Activated B cell treated with CpG ODN at 0.5 μM for 24 hours (primary cell): ENCODE measurements at regions not wholly inside any gene's neighbourhood (a gene's known extent, or its start where the extent isn't known, plus 50 kb on each side); places are given as distances from the start of the nearest gene placed in this dataset.

Experiments
- ATAC-seq: fragments of 200-7000 bp; cut with Tn5 transposase; one replicate; pipeline ENCODE4 v1.10.0; 2021; ENCODE audit warnings: low read depth, mild to moderate bottlenecking, moderate library complexity
- CTCF ChIA-PET: fragments of 350-600 bp; sonication (Branson Sonifier 250); formaldehyde crosslinking; loops from one replicate; lab custom pipeline; 2021; ENCODE audit warnings: antibody characterized with exemption; lab: Charles Lee
- POLR2A ChIA-PET: fragments of 350-600 bp; sonication (Branson Sonifier 250); formaldehyde crosslinking; loops from one replicate; lab custom pipeline; 2021; ENCODE audit warnings: antibody characterized with exemption; lab: Charles Lee
- DNase-seq: peaks from one replicate; pipeline ENCODE4 v3.0.0; 2022
- H3K27ac Mint-ChIP-seq: one replicate; pipeline ENCODE4 v1.8.0; 2020; ENCODE audit warnings: mixed read lengths
- H3K27me3 Mint-ChIP-seq: one replicate; pipeline ENCODE4 v1.8.0; 2021; ENCODE audit warnings: mixed read lengths
- H3K36me3 Mint-ChIP-seq: one replicate; pipeline ENCODE4 v1.8.0; 2021; ENCODE audit warnings: low read depth, mixed read lengths
- H3K4me1 Mint-ChIP-seq: one replicate; pipeline ENCODE4 v1.8.0; 2021; ENCODE audit warnings: mixed read lengths
- H3K4me3 Mint-ChIP-seq: one replicate; pipeline ENCODE4 v1.8.0; 2020; ENCODE audit warnings: mild to moderate bottlenecking, mixed read lengths
- H3K9me3 Mint-ChIP-seq: one replicate; pipeline ENCODE4 v1.8.0; 2020; ENCODE audit warnings: mixed read lengths
- intact Hi-C: fragments of 100-400 bp; cut with micrococcal nuclease; formaldehyde crosslinking; loops from one replicate; pipeline ENCODE4 v1.15.1; 2024
- TF ChIP-seq, protein P1 (sequence below): fragments of 200-600 bp; IDR thresholded peaks from one replicate; pipeline ENCODE4 v1.8.0; 2022; ENCODE audit warnings: antibody characterized with exemption, mild to moderate bottlenecking

DNA sequence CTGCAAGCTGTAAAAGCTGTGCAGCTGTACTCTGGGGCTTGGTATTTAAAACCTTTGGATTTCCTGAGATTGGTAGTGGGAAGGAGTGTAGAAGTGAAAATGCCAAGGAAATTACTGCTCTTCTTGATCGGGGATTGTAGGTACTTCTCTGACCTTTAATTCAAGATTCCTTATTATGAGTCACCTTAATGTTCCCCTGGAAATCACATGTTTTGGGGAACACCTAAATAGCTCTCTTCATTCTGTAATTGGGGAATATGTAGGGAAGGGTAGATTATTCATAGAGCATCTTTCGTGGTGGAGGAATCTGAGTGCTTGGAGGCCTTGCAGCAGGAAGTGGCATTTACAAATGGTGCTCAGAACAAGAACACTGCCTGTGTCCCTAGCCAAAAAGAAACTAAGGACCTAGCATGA, 137.8 kb downstream of the UCHL1 start:
- ATAC-seq (no peak), DNase-seq (no peak)
- Mint-ChIP-seq H3K4me1 (no peaks in the 10 kb centered on the region), H3K27me3 (no peaks in the 10 kb centered on the region), H3K9me3 (peaks cover 2% of the 10 kb centered on the region), H3K36me3 (no peaks in the 10 kb centered on the region), H3K27ac (no peak overlapping the region), H3K4me3 (no peak overlapping the region)
- CTCF ChIA-PET, result interaction anchor here (1.0 kb wide), 1 partner anchor 114 kb away, joined by 3 read pairs; no protein-coding TSS in a partner anchor
- intact Hi-C loops, result no loop called here
- POLR2A ChIA-PET, result no interaction called here
- TF ChIP-seq, protein P1, sequence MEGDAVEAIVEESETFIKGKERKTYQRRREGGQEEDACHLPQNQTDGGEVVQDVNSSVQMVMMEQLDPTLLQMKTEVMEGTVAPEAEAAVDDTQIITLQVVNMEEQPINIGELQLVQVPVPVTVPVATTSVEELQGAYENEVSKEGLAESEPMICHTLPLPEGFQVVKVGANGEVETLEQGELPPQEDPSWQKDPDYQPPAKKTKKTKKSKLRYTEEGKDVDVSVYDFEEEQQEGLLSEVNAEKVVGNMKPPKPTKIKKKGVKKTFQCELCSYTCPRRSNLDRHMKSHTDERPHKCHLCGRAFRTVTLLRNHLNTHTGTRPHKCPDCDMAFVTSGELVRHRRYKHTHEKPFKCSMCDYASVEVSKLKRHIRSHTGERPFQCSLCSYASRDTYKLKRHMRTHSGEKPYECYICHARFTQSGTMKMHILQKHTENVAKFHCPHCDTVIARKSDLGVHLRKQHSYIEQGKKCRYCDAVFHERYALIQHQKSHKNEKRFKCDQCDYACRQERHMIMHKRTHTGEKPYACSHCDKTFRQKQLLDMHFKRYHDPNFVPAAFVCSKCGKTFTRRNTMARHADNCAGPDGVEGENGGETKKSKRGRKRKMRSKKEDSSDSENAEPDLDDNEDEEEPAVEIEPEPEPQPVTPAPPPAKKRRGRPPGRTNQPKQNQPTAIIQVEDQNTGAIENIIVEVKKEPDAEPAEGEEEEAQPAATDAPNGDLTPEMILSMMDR, result no peak

DNA sequence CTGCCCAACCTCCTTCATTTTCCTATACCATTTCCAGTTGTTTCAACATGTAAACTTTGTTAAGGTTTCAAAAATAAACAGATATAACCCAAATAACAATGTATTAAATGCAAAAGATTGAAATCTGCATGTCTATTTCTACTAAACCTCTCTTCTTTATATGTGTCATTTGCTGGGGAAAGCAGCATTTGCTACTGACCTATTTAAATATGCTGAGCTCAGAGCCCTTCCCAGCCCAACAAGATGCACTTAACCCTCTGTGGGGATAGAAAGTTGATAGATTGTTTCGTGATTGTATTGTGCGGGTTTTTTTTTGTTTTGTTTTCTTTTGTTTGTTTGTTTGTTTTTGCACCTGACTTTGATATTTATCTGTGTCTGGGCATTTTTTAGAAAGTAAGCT, 139.5 kb downstream of the UCHL1 start:
- POLR2A ChIA-PET, result no interaction called here
- no peak overlapping the region for H3K4me3 Mint-ChIP-seq
- ATAC-seq, result no peak

DNA sequence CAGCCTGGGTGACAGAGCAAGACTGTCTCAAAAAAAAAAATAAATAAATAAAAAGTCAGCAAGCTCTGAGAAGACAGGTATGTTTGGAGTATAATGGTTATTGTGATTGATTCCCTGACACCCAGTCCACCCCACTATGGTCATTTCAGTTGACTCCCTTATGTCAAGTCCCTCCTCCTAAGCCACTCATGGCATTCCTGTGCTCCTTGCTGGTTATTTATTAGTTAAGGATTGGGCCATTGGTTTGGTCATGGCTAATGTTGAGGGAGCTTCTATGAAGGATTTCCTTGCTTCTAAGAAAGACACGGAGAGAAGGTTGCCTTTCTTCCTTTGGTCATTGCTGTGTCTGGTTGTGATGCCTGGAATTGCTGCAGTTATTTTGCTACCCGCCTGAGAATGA, 140.1 kb downstream of the UCHL1 start:
- ChIA-PET CTCF (no interaction called here), POLR2A (no interaction called here)
- Mint-ChIP-seq H3K9me3 (peaks cover 2% of the 10 kb centered on the region), H3K27ac (no peak overlapping the region), H3K4me1 (no peaks in the 10 kb centered on the region), H3K36me3 (no peaks in the 10 kb centered on the region), H3K4me3 (no peak overlapping the region), H3K27me3 (no peaks in the 10 kb centered on the region)
- DNase-seq (no peak), ATAC-seq (no peak)
- intact Hi-C loops, result no loop called here
- TF ChIP-seq, protein P1, result no peak

More for the DNA sequence above, 139.5 kb downstream of the UCHL1 start:
- H3K4me1 Mint-ChIP-seq, result no peaks in the 10 kb centered on the region
- DNase-seq, result no peak
- H3K27me3 Mint-ChIP-seq, result no peaks in the 10 kb centered on the region
- H3K9me3 Mint-ChIP-seq, result peaks cover 2% of the 10 kb centered on the region
- intact Hi-C loops, result no loop called here
- H3K36me3 Mint-ChIP-seq, result no peaks in the 10 kb centered on the region
- CTCF ChIA-PET, result no interaction called here
- TF ChIP-seq, protein P1, result no peak
- H3K27ac Mint-ChIP-seq, result no peak overlapping the region

DNA sequence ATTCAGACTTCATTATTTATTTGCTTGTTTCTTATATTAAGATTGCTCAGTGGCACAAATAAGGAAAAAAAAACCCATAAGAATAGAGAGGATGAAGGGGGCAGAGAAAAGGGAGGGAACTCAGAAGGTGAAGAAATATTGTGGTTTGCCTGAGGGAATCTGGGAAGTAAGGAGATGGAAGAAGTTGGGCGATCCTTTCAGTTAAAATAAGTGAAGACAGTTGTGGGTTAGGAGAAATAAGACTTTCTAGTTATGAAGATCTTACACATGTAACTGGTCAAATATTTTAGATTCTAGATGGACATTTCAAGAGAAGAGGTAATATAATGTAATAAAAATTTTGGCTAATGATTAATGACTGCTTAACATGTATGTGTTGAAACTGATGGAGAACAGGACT, 138.7 kb upstream of the LIMCH1 start:
- TF ChIP-seq, protein P1, result no peak
- ChIA-PET CTCF (no interaction called here), POLR2A (no interaction called here)

DNA sequence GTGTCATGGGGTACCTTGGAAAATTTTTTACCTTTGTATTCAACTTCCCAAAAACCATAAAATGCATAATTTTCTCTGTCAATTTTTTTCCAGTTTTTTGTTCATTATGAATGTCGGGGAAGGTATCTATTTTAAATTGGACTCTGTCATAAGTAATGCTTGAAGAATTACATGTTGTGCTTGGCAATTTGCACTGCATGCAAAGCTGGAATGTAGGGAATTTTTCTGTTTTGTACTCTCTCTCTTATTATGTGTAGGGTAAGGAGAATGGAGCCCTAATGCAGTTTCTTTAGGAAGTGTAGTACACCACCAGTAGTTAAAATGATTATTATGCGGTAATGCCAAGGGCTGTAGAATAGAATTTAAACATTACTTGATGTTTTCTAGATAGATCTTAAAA, 137.7 kb upstream of the LIMCH1 start:
- intact Hi-C loops, result no loop called here
- TF ChIP-seq, protein P1, result no peak
- Mint-ChIP-seq H3K9me3 (no peaks in the 10 kb centered on the region), H3K27ac (no peak overlapping the region), H3K4me1 (no peaks in the 10 kb centered on the region), H3K36me3 (no peaks in the 10 kb centered on the region), H3K4me3 (no peak overlapping the region), H3K27me3 (peaks cover 2% of the 10 kb centered on the region)
- POLR2A ChIA-PET, result no interaction called here
- CTCF ChIA-PET, result no interaction called here
- DNase-seq, result no peak
- no peak for ATAC-seq

More for the DNA sequence above, 138.7 kb upstream of the LIMCH1 start:
- no peak for DNase-seq
- Mint-ChIP-seq H3K4me1 (no peaks in the 10 kb centered on the region), H3K9me3 (no peaks in the 10 kb centered on the region), H3K36me3 (no peaks in the 10 kb centered on the region), H3K27me3 (no peaks in the 10 kb centered on the region), H3K4me3 (no peak overlapping the region), H3K27ac (no peak overlapping the region)
- ATAC-seq, result no peak
- intact Hi-C loops, result no loop called here
